GM21737 (cell line): ENCODE measurements at regions not wholly inside any gene's neighbourhood (a gene's known extent, or its start where the extent isn't known, plus 50 kb on each side); places are given as distances from the start of the nearest gene placed in this dataset.

Experiments used
- ATAC-seq: cut with Tn5 transposase; IDR thresholded peaks from one replicate; pipeline ENCODE4 v1.9.1; 2021; ENCODE audit warnings: mild to moderate bottlenecking, moderate library complexity; ENCODE audit not compliant: unreplicated experiment

GRCh38 chr13:80562433-80563156, 221.7 kb upstream of the SPRY2 start:
- ATAC-seq, result no peak

GRCh38 chr13:80560609-80561008, 219.7 kb upstream of the SPRY2 start:
- ATAC-seq, result no peak

DNA sequence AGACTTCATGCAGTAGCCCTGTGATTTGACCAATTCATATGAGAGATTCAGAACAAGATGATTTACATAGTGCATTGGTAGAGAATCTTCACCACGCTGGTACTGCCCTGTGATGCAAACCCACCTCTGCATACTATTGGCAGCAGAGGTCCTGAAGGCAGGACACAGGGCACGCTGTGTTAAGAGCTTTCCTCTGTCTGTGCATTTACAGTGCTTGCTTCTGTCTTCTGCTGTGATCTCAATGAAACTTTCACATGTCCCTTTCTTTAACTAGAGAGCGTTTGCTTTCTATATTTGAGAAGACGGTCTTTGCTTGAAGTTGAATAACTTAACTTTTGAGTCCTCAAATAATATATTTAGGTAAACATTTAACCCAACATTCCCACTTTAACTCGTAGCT, 219.0 kb upstream of the SPRY2 start:
- ATAC-seq, result no peak

GRCh38 chr13:80558074-80558473, 217.1 kb upstream of the SPRY2 start:
- no peak for ATAC-seq

- no peak for ATAC-seq
Observed at GRCh38 chr13:80555796-80556678, 215.1 kb upstream of the SPRY2 start.

GRCh38 chr13:80552851-80553440, 212.0 kb upstream of the SPRY2 start:
- ATAC-seq, result no peak

GRCh38 chr13:80551650-80552497, 210.9 kb upstream of the SPRY2 start:
- no peak for ATAC-seq

- no peak for ATAC-seq
Observed at GRCh38 chr13:80550971-80551441, 210.1 kb upstream of the SPRY2 start.

GRCh38 chr13:80548915-80549314, 208.0 kb upstream of the SPRY2 start:
- ATAC-seq, result no peak

- ATAC-seq, result no peak
Observed at GRCh38 chr13:80547885-80548825, 207.2 kb upstream of the SPRY2 start.

DNA sequence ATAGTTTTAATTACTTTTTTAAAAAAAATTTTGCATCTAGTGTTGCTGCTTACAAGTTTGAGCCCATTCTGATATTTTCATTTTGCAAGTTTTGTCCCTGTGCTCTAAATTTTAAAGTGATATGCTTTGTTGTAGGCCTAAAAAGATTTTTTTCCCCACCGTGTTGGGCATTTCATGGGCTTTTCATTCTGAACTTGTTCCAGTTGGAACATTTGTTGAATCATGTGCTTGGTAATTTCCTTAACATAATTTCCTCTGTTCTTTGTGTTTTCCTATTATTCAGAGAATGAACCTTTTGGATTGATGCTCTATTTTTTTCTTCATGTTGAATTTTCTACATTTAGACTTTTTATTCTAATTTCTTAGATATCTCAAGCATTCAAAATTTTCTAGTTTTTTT, 206.4 kb upstream of the SPRY2 start:
- no peak for ATAC-seq

GRCh38 chr13:80533175-80533574, 192.2 kb upstream of the SPRY2 start:
- no peak for ATAC-seq

DNA sequence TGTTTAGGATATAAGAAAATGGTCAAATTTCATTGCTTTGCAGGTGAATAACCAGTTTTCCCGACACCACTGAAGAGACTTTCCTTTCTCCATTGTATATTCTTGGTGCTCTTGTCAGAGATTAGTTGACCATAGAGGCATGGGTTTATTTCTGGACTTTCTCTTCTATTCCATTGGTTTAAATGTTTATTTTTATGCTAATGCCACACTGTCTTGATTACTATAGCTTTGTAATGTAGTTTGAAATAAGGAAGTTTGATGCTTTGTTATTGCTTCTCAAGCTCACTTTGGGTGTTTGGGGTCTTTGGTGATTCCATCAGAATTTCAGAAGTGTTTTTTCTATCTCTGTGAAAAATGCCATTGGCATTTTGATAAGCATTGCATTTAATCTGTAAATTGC, 190.0 kb upstream of the SPRY2 start:
- no peak for ATAC-seq

GRCh38 chr13:80530191-80530590, 189.3 kb upstream of the SPRY2 start:
- no peak for ATAC-seq

DNA sequence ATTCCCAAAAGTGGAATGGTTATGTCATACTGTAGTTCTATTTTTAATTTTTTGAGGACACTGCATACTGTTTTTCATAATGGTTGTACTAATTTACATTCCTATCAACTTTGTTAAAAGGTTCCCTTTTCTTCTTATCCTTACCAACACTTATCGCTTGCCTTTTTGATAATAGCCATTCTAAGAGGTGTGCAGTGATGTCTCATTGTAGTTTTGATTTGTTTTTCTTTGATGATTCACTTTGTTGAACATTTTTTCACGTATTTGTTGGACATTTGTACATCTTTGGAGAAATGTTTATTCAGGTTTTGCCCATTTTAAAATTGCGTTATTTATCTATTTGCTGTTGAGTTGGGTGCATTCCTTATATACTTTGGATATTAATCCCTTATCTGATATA, 188.8 kb upstream of the SPRY2 start:
- ATAC-seq, result no peak

DNA sequence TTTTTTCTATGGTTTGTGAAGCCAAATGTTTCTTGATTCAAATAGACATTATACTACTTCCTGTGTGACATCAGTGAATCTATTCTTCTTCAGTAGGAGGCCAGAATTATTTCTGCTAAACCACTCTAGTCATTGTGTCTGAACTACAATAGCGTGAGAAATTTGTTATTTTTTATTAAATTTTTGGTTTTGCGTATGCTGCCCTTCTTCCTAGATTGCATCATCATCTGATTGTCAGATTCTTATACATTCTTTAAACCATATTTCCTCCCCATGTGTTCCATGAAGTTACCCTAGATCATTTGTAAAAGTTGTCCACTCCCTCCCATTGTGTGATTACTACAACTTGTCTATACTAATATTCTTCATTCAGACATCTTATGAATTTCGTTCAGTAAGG, 187.8 kb upstream of the SPRY2 start:
- no peak for ATAC-seq

DNA sequence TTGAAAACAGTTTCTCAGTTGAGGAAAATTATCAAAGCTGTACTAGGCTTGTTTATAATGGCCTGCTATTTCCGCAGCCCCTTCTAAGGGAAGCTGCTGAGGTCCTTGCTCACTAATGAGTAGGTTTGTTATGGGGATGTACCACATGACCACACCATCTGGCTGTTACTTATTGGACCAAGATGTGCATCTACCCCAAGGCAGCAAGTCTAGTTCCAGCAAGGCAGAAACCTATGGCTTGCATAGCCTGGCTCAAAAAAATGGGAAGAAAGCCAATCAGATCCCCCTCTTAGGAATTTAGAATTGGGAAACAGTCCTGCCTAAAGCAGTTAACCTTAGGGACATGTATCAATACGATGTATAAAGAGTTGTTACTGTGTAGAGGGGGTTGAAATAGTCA, 186.5 kb upstream of the SPRY2 start:
- ATAC-seq, result no peak

- ATAC-seq, result no peak
Observed at GRCh38 chr13:80524447-80525215, 183.7 kb upstream of the SPRY2 start.

DNA sequence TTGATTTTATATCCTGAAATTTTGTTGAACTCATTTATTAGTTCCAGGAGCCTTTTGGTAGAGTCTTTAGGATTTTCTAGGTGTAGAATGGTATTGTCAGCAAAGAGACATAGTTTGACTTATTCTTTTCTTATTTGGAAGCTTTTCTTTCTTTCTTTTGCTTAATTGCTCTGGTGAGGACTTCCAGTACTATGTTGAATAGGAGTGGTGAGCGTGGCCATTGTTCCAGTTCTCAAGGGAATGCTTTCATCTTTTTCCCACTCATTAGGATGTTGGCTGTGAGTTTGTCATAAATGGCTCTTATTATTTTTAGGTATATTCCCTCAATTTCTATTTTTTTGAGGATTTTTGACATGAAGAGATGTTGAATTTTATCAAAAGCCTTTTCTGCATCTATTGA, 182.2 kb upstream of the SPRY2 start:
- ATAC-seq, result no peak
